ENCODE measurements at regions not wholly inside any gene's neighbourhood (a gene's known extent, or its start where the extent isn't known, plus 50 kb on each side); places are given as distances from the start of the nearest gene placed in this dataset.

GRCh38 chr13:104740641-104741222 lies 1674.5 kb upstream of the SLC10A2 start:
- TF ChIP-seq CTCF (IDR thresholded peaks at IDR 0.05) = no peak
- no peak for DNase-seq
- H3K9me3 ChIP-seq = no peaks in the 10 kb centered on the region
- H3K4me1 ChIP-seq (ENCODE audit: low read depth) = no peaks in the 10 kb centered on the region
- H3K36me3 ChIP-seq (ENCODE audit: low read depth) = no peaks in the 10 kb centered on the region
- H3K4me3 ChIP-seq = no peak overlapping the region
- intact Hi-C loops (cut with DNase I, micrococcal nuclease) = no loop called here
- no peak for ATAC-seq

GRCh38 chr13:104737713-104738112 lies 1671.5 kb upstream of the SLC10A2 start:
- Histone ChIP-seq H3K9me3 (no peaks in the 10 kb centered on the region), H3K4me3 (no peak overlapping the region), H3K36me3 (ENCODE audit: low read depth) (no peaks in the 10 kb centered on the region), H3K4me1 (ENCODE audit: low read depth) (no peaks in the 10 kb centered on the region)
- intact Hi-C loops (cut with DNase I, micrococcal nuclease) = no loop called here
- ATAC-seq (no peak), DNase-seq (no peak)
- no peak for TF ChIP-seq CTCF (IDR thresholded peaks at IDR 0.05)

- H3K36me3 ChIP-seq (ENCODE audit: low read depth) = no peaks in the 10 kb centered on the region
- ATAC-seq (no peak), DNase-seq (no peak)
- H3K4me1 ChIP-seq (ENCODE audit: low read depth) = no peaks in the 10 kb centered on the region
- intact Hi-C loops (cut with DNase I, micrococcal nuclease) = no loop called here
- H3K4me3 ChIP-seq = no peak overlapping the region
- no peaks in the 10 kb centered on the region for H3K9me3 ChIP-seq
- TF ChIP-seq CTCF (IDR thresholded peaks at IDR 0.05) = no peak
Measured at GRCh38 chr13:104733427-104733826, 1667.2 kb upstream of the SLC10A2 start.

GRCh38 chr13:104715111-104715510 lies 1648.9 kb upstream of the SLC10A2 start:
- no peaks in the 10 kb centered on the region for H3K9me3 ChIP-seq
- H3K36me3 ChIP-seq (ENCODE audit: low read depth) = no peaks in the 10 kb centered on the region
- ATAC-seq = no peak
- H3K4me3 ChIP-seq = no peak overlapping the region
- H3K4me1 ChIP-seq (ENCODE audit: low read depth) = no peaks in the 10 kb centered on the region
- TF ChIP-seq CTCF (IDR thresholded peaks at IDR 0.05) = no peak
- intact Hi-C loops (cut with DNase I, micrococcal nuclease) = no loop called here
- DNase-seq = no peak

- no peaks in the 10 kb centered on the region for H3K36me3 ChIP-seq (ENCODE audit: low read depth)
- no peaks in the 10 kb centered on the region for H3K9me3 ChIP-seq
- TF ChIP-seq CTCF (IDR thresholded peaks at IDR 0.05) = no peak
- intact Hi-C loops (cut with DNase I, micrococcal nuclease) = no loop called here
- DNase-seq = no peak
- no peaks in the 10 kb centered on the region for H3K4me1 ChIP-seq (ENCODE audit: low read depth)
- no peak overlapping the region for H3K4me3 ChIP-seq
- no peak for ATAC-seq
Measured at GRCh38 chr13:104705031-104705750, 1639.0 kb upstream of the SLC10A2 start.
